ENCODE measurements at regions not wholly inside any gene's neighbourhood (a gene's known extent, or its start where the extent isn't known, plus 50 kb on each side); places are given as distances from the start of the nearest gene placed in this dataset.

GRCh38 chr5:5880077-5880763 is 457.7 kb downstream of the ICE1 start (continued):
- TF ChIP-seq NRF1 (IDR thresholded peaks at IDR 0.05; ENCODE audit: low read depth, low read length) = no peak
- no peak for TF ChIP-seq CREB1 (IDR thresholded peaks at IDR 0.05)
- no peak for TF ChIP-seq TAF7 (optimal IDR thresholded peaks at IDR 0.05; ENCODE audit: borderline replicate concordance, low read depth, low read length)
- no peak for TF ChIP-seq CTCF (IDR thresholded peaks at IDR 0.05; ENCODE audit: control extremely low read depth in 1 of 3, insufficient read depth in 1 of 3, low read depth in 1 of 3, low read length in 3 of 3)

All from H1 (cell line).